NT2/D1 (cell line): ENCODE measurements at regions not wholly inside any gene's neighbourhood (a gene's known extent, or its start where the extent isn't known, plus 50 kb on each side); places are given as distances from the start of the nearest gene placed in this dataset.

Source experiments
- DNase-seq: peaks from one replicate; pipeline ENCODE4 v3.0.0-alpha.2; 2011; ENCODE audit warnings: low read depth, low spot score
- H3K27me3 ChIP-seq: 2 replicates; pipeline ENCODE4 v1.6.0; 2011; ENCODE audit warnings: mild to moderate bottlenecking; ENCODE audit not compliant: insufficient read length, insufficient read depth
- H3K36me3 ChIP-seq: 2 replicates; pipeline ENCODE4 v1.6.1; 2011; ENCODE audit warnings: mild to moderate bottlenecking, low read length, mixed read lengths; ENCODE audit not compliant: insufficient read depth, insufficient read length
- H3K4me1 ChIP-seq: 2 replicates; pipeline ENCODE4 v1.5.1; 2011; ENCODE audit not compliant: insufficient read depth, insufficient read length
- H3K4me3 ChIP-seq: 2 replicates; pipeline ENCODE4 v1.5.1; 2011; ENCODE audit warnings: low read depth; ENCODE audit not compliant: insufficient read length
- H3K9ac ChIP-seq: 2 replicates; pipeline ENCODE4 v1.6.0; 2011; ENCODE audit warnings: low read depth; ENCODE audit not compliant: insufficient read length
- H3K9me3 ChIP-seq: 2 replicates; pipeline ENCODE4 v1.5.1; 2011; ENCODE audit warnings: mild to moderate bottlenecking, low read length; ENCODE audit not compliant: insufficient read depth
- SUZ12 ChIP-seq: IDR thresholded peaks from 2 replicates; pipeline ENCODE4 v1.6.1; 2011; ENCODE audit not compliant: insufficient read length, insufficient read depth; ENCODE audit errors: extremely low read depth
- YY1 ChIP-seq: IDR thresholded peaks from 2 replicates; pipeline ENCODE4 v1.6.1; 2011; ENCODE audit not compliant: insufficient read length, insufficient read depth
- ZNF274 ChIP-seq: IDR thresholded peaks from 2 replicates; pipeline ENCODE4 v1.6.1; 2011; ENCODE audit warnings: mild to moderate bottlenecking, low read depth, low read length

DNA sequence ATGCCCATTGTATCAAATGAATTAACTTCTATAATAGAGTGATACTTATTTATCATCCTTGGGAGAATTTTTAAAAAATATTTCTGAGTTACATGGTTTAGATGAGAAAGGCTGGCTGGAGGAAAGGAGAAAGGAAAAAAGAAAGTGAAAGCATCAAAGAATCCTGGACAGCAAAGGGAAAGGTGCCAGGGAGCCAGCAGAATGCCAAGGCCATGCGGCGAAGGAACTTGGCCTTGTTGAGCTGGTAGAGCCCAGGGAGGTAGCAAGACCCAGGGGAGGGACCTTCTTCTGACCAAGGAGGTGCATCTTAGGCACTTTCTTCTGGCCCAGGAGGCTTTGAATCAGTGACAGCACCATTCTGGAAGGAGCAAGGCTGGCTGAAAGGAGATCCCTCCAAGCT is 240.5 kb downstream of the ENC1 start:
- TF ChIP-seq SUZ12: no peak
- no peak for TF ChIP-seq ZNF274
- TF ChIP-seq YY1: no peak
- Histone ChIP-seq H3K4me3 (no peak overlapping the region), H3K27me3 (no peaks in the 10 kb centered on the region), H3K36me3 (no peaks in the 10 kb centered on the region), H3K9me3 (0 out of 2 replicates have a peak, but pooled peaks cover 4% of the 10 kb centered on the region), H3K4me1 (no peaks in the 10 kb centered on the region), H3K9ac (no peak overlapping the region)
- no peak for DNase-seq

DNA sequence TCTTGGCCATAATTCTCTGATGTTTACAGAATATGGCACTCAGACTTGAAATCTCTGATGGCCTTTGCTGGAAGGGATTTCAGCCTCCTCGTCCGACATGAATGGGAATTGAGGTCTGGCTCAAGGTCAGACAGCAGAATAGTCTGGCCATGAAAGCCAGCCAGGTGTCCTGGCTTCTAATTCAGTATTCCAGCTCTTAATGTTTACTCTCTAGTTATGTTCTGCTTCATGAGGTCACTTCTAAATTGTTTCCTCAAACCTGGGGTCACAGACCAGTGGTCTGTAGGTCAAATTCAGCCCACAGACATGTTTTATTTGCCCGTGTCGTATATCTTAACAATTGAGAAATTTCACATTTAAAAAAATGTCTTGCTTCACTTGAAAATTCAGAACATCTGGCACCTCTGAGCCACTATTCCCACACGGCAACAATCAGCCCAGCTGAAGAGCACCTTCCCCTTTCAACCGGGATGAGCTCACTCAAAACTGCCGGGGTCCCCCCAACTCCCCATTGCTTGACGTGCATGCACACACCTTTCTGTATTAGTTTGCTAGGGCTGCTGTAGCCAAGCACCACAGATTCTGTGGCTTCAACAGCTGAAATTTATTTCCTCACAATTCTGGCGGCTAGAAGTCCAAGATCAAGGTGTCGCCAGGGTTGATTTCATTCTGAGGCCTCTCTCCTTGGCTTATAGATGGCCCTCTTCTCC is 243.5 kb downstream of the ENC1 start:
- DNase-seq: no peak
- TF ChIP-seq SUZ12 (no peak), YY1 (no peak), ZNF274 (no peak)
- Histone ChIP-seq H3K36me3 (no peaks in the 10 kb centered on the region), H3K9me3 (0 out of 2 replicates have a peak, but pooled peaks cover 4% of the 10 kb centered on the region), H3K27me3 (no peaks in the 10 kb centered on the region), H3K9ac (no peak overlapping the region), H3K4me3 (no peak overlapping the region), H3K4me1 (no peaks in the 10 kb centered on the region)

DNA sequence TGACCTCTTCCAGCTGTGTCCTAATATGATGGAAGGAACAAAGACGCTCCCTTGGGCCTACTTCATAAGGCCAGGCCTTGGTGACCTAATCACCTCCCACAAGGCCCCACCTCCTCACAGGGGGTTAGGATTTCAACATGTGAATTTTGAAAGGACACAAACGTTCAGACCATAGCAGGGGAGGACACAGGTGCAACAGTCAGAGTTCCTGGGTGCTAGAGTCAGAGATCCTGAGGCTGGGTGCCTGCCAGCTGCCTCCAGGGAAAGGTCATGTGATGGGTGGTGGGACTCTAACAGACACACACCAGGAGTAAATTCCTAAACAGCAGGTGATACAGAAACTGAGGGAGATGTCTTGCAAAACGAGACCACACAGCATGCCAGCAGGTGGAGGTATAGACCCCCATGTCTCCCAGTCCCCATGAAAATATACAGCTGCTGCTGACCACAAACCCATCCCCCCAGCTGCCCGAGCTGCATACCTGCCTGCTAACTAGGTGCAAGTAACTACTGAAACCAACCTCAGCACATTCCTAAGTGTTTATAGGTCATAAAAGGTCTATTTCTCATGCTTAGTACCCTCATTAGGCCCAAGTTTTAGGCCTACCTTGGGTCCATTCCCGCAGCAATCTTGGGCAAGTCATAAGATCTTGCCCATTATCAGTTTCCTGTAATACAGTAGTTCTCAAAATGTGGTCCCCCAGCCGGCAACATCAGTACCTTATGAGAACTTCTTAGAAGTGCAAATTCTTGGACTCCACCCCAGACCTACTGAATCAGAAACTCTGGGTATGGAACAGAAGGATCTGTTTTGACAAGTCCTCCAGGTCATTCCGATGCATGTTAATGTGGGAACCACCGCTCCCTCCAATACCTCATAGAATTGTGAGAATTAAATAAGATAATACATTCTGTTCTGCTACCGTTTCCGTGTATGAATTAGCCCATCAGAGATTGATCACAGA is 245.3 kb downstream of the ENC1 start:
- no peak overlapping the region for H3K4me3 ChIP-seq
- H3K4me1 ChIP-seq: no peaks in the 10 kb centered on the region
- TF ChIP-seq SUZ12: no peak
- no peak for TF ChIP-seq YY1
- no peak for TF ChIP-seq ZNF274
- H3K36me3 ChIP-seq: no peaks in the 10 kb centered on the region
- H3K27me3 ChIP-seq: no peaks in the 10 kb centered on the region
- 0 out of 2 replicates have a peak, but pooled peaks cover 4% of the 10 kb centered on the region for H3K9me3 ChIP-seq
- H3K9ac ChIP-seq: no peak overlapping the region
- peak; percentile 50 for DNase-seq

DNA sequence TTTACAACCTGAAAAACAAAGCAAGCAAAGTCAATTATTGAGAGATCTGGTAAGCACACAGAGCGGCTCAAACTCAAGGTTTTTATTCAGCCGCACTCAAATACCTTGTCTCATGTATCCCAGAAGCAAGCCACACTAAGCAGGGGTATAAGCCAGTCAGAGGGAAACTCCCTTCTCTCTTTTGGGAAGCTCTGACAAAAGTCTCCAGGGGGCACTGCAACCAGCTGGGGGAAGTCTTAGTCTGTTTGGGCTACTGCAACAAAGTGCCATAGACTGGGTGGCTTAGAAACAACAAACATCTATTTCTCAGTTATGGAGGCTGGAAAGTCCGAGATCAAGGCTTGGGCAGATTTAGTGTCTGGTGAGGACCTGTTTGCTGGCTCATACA is 246.0 kb downstream of the ENC1 start:
- H3K27me3 ChIP-seq: no peaks in the 10 kb centered on the region
- H3K9me3 ChIP-seq: 0 out of 2 replicates have a peak, but pooled peaks cover 4% of the 10 kb centered on the region
- no peak overlapping the region for H3K9ac ChIP-seq
- no peaks in the 10 kb centered on the region for H3K4me1 ChIP-seq
- no peaks in the 10 kb centered on the region for H3K36me3 ChIP-seq
- no peak overlapping the region for H3K4me3 ChIP-seq
- TF ChIP-seq YY1 (no peak), SUZ12 (no peak), ZNF274 (no peak)
- DNase-seq: no peak

DNA sequence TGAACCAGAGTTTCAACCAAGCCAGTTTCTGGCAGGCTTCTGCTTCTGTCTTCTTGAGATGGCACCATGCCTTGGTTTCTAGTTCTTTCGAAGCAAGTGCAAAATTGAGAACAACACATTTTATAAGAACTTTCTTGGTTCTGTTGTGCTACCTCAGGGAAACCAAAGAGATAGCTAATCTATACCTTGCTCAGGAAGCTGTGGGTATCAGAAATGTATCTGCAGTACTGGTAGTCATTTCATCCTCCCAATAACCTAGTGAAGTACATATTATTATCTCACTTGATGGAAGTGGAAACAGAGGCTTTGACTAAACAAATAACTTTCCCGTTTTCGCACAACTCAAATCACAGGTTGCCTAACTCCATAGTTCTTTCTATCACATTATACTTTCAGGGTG is 246.6 kb downstream of the ENC1 start:
- H3K9ac ChIP-seq: no peak overlapping the region
- no peak overlapping the region for H3K4me3 ChIP-seq
- no peaks in the 10 kb centered on the region for H3K36me3 ChIP-seq
- TF ChIP-seq ZNF274: no peak
- TF ChIP-seq SUZ12: no peak
- TF ChIP-seq YY1: no peak
- H3K27me3 ChIP-seq: no peaks in the 10 kb centered on the region
- DNase-seq: no peak
- H3K4me1 ChIP-seq: no peaks in the 10 kb centered on the region
- H3K9me3 ChIP-seq: 0 out of 2 replicates have a peak, but pooled peaks cover under 1% of the 10 kb centered on the region

DNA sequence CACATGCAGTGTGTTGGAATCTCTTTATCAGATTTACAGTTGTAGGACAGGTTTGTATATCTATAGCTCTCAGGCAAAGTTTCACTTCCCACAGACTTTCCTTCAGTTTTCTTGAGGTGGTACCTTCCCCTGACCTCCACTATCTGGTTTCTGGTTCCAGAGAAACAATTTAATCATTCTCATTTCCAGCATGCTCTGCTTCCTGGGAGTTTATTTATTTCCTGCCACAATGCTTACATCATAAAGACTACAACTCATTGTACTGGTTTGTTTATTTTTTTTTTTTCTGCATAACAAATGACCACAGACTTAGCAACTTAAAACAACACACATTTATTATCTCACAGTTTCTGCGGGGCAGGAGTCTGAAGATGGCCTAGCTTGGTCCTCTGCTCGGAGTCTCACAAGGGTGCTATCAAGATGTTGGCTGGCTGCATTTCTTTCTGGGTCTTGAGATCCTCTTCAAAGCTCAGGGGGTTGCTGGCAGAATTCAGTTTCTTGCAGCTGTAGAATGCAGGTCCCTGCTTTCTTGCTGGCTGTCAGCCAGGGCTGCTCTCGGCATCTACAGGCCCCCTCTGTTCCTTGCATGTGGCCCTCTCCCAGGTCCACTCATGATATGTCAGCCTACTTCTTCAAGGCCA is 247.7 kb downstream of the ENC1 start:
- H3K27me3 ChIP-seq: no peaks in the 10 kb centered on the region
- no peaks in the 10 kb centered on the region for H3K36me3 ChIP-seq
- H3K4me3 ChIP-seq: no peak overlapping the region
- no peak for DNase-seq
- H3K9ac ChIP-seq: no peak overlapping the region
- TF ChIP-seq SUZ12 (no peak), ZNF274 (no peak), YY1 (no peak)
- H3K9me3 ChIP-seq: no peaks in the 10 kb centered on the region
- no peaks in the 10 kb centered on the region for H3K4me1 ChIP-seq

DNA sequence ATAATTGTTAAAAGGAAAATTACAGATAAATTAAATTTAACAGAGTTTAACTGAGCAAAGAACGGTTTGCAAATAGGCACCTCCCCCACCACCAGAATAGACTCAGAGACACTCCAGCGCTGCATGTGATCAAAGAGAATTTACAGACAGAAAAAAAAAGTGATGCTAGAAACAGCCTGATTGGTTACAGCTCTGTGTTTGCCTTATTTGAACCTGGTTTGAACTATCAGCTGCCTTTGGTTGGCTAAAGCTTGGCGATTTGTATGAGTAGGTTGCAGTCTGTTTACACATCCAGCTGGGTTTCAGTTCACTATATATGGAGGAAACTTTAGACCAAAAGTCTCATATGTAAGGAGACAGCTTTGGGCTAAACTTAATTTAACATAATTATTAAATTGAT is 249.1 kb downstream of the ENC1 start:
- no peak for DNase-seq
- no peak for TF ChIP-seq YY1
- TF ChIP-seq ZNF274: no peak
- TF ChIP-seq SUZ12: no peak
- no peaks in the 10 kb centered on the region for H3K4me1 ChIP-seq
- H3K36me3 ChIP-seq: no peaks in the 10 kb centered on the region
- no peaks in the 10 kb centered on the region for H3K9me3 ChIP-seq
- H3K27me3 ChIP-seq: no peaks in the 10 kb centered on the region
- H3K4me3 ChIP-seq: no peak overlapping the region
- no peak overlapping the region for H3K9ac ChIP-seq
